T-helper 22 cell (primary cell): ENCODE measurements at regions not wholly inside any gene's neighbourhood (a gene's known extent, or its start where the extent isn't known, plus 50 kb on each side); places are given as distances from the start of the nearest gene placed in this dataset.

Experiments used
- DNase-seq: peaks from one replicate; pipeline ENCODE4 v3.0.0-alpha.2; 2020; ENCODE audit warnings: low read depth

DNA sequence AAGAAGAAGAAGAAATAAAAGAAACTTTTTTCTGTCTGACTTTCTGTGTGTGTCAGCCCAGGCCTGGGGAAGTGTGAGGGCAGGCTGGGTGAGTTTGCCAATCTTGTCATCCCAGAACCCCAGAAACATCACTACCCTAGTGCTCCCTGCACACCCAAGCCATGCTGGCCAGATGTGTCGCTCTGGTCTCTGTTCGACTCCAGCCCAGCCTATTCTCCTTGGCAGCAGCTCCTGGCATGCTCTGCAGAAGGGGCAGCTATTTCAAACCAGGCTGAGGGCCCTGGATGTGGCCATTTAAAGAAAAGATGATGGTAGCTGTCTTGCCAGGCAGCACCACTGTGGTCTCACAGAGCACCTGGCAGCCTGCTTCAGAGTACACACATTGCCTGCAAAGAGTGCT is 334.1 kb downstream of the RPS24 start:
- DNase-seq, result no peak

DNA sequence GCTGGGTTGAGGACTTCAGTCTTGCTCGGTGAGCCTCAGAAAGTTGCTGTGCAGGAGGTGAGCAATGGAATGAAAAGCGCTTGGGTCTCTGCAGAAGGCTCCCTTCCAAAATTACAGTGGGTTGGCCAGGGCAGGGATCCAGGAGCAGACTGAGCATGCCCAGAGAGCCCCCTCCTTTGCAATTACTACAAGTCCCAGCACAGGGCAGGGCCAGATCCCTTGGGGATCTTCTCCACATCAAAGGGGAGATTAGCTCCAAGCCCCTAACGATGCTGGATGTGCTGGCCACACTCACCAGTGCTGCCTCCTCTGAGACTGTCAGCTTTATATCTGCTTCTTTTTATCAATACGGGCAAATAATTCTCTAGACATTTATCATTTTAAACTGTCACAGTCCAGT is 337.5 kb downstream of the RPS24 start:
- DNase-seq, result no peak

DNA sequence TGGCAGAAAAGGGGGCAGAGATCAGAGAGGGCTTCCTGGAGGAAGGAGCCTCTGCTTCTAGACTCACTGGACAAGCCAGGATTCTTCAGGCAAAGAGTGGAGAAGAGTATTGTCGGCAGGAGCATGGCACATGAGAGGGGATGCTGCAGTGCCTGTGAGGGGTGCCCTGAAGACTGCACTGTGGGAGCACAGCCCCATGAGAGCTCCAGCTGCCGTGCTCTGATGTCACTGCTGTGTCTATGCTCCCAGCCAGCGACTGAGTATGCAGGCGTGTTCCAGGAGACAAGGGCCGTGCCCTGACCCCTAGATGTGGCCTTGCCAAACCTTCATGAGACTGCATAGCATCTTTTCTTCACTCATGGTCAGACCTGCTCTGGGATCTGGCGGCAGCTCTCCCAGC is 339.1 kb downstream of the RPS24 start:
- no peak for DNase-seq

DNA sequence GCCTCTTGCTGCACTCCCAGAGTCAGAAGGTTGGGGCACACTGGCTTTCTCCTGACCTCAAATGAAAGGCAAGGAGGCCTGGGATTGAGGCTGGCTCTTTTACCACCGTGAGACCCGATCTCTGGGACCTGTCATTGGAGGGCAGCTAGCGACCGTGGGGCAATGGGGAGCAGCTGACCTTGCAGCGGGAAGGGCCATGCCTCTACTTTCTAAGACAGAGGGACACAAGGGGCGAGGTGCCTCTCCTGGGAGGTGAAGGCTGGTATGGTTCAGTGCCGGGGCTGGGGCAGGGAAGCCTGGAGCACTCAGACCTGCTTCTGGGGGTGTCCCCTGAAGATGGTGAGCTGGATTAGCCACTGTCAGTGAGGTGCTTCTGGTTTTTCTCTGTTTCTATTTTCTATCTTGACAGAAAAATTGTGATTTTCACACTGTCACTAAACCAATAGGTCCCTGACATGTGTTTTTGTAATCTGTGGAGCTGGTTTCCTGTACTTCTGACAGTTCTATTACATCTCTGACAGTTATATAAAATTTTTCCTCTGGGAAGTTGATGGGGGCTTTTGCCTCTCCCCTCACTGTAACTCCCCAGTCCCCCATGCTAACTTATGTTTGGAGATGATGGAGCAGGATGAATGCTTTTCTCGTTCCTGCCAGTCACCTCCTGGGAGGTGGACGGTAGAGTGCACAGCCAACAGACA is 340.8 kb downstream of the RPS24 start:
- no peak for DNase-seq

DNA sequence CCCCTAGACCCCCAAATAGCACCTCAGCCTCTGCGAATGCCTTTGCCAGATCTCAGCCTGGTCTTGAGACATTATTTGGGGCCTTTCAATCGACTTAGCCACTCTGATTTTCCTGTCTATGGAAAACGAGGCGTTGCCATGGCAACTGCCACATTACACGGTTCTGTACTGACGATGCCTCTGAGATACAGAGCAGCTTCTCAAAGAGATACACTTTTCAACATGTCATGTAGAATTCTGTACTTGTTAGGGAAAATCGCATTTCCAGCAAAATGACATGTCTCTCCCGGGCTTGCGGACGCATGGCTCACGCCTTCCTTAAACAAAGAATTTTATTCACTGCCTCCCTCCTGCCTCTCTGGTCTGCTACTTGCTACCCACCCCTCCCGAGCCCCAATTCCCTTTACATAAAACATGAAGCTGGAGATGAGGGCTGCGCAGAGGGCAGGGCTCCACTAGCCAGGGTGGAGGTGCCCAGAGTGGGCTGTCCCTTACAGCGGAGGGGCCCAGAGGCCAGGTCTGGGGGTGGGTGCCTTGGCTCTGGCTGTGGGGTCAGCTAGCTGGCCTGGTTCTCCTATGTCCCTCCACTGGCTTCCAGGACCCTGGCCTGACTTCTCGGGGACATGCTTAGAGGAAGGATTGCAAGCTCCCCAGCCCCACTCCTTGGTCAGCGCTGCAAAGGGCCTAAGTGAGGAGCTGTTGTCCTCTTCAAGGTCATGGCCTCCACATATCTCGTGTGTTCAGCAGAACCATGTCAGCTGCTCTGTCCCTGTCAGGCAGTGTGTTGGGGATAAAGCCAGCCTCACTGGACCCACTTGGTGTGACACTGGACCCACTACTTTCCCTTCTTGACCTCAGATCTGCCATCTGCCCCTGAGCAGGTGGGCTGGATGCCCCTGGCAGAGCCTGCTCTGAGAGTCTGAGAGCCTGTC is 342.5 kb downstream of the RPS24 start:
- DNase-seq, result no peak

DNA sequence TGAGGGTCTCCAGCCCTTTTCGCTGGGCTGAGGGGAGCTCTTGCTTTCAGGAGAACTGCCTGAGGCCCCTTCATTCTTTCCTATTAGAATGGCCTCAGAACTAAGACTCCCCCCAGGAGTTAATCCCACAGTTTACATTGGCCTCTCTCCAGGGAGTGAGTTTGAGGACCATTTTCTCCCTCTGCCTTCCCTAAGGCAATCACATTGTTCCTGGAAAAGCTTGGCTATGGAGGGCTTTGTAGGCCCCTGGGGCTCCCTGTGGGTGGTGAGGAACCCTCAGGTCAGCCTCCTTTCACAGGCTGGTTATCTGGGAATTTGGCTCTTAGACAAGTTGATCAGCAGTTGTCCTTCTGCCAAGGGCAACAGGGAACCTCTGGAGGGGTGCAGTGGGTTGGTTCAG is 343.7 kb downstream of the RPS24 start:
- DNase-seq, result no peak

DNA sequence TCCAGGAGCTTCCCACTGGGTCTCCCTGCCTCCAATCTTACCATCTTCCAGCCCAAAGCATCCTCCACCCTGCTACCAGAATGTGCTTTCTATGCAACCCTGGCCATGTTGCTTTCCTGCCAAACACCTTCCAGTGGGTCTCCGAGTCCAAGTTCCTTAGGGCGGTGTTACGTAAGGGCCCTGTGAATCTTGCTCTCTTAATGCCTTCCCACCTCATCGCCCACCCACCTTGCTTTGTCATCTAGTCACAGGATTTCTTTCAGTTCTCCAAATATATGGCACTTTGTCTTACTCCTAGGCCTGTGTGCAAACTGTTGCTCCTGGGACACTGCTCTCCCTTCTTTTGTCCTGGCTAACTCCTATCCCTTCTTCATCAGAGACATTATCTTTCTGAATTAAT is 344.5 kb downstream of the RPS24 start:
- no peak for DNase-seq

DNA sequence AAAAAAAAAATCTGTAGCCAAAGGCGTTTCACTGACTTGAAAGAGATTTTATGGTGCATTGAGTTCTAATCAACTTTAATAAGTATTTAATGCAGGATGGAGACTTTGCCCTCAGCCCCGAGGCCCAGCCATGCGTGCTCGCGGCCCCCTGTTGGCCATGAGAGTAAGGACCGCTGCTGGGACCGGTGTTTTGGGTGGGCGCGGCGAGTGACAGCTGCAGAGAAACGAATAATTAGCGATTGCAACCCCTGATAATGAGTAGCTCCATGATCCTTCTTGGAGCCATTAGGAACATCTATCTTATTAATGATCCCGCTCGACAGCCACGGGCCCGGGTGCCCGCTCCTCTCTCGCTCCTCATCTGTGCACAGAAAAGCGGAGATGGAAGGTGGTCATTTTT is 347.4 kb downstream of the RPS24 start:
- no peak for DNase-seq

DNA sequence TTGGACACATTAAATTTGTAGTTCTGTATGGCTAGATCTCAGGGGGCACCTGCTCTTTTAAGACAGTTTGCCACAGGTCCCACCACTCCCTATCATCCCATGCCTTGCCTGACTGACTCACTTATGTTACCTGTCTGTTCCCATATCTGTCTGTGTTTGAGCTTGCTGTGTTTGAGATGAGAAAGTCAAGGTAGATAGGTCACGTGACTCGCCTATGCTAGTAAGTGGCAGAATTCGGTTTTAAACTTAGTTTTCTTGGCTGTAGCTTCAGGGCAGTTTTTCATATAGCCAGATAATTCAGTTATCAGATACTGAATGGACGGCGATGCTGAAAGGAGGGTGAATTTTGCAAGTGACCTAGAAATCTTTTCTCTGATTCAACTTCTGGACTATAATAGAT is 348.4 kb downstream of the RPS24 start:
- DNase-seq, result no peak

DNA sequence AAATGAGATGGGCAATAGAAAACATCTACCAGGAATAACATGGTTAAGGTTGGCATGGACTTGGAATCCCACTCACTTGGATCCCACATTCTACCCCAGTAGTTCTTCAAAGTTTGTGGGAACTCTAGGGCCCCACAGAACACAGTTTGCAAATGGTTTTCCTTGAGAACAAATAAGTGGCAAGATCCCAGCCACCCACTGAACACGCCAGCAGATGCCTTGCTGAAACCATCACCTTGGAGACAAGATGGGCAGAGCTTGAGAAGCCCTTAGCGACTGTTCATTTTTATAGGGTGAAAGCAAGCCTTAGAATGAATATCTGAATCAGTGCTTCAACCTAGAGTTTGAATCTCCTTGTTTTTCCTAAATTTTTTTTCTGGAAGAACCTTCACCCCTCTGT is 349.1 kb downstream of the RPS24 start:
- no peak for DNase-seq

DNA sequence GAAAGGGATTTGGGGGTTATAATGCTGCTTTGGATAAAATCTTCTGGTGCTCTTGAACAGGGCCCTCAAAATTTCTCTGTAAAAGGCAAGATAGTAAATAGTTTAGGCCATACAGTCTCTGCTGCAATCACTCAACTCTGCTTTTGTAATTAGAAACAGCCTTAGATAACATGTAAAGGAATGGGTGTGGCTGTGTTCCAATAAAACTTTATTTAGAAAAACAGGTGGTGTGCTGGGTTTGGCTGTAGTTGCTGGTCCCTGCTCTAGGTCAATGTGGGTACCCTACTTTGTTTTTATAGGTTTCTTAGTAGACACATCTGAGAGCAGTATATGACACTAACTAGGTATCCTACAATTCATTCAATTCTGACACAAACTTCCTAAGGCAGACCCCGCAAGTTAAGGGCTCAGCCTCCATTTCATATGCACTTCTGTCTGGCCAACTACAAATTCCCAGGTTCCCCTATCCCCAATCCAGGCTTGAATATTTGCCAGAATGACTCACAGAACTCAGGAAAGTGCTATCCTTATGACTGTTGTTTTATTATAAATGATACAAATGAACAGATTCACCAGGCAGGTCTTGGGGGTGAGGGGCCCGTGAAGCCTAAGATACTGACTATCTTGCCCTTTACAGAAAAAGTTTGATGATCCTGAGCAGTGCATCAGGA is 349.9 kb downstream of the RPS24 start:
- DNase-seq, result no peak

DNA sequence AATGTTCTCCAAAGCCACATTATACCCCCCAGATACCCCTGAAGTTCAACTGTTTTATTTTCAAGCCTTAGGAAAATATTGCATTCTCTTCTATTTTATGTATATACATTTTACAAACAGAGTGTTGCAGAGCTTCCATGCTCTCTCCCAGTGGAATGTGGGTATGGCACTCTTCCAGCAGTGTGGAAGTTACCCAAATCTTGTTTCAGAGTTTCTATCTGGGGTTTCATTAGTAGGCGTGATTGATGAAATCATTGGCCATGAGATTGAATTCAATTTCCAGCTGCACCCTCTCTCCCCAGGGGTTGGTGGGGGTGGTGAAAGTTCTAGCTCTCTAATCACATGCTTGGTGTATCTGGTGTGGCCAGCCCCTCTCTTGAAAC is 350.4 kb downstream of the RPS24 start:
- no peak for DNase-seq

DNA sequence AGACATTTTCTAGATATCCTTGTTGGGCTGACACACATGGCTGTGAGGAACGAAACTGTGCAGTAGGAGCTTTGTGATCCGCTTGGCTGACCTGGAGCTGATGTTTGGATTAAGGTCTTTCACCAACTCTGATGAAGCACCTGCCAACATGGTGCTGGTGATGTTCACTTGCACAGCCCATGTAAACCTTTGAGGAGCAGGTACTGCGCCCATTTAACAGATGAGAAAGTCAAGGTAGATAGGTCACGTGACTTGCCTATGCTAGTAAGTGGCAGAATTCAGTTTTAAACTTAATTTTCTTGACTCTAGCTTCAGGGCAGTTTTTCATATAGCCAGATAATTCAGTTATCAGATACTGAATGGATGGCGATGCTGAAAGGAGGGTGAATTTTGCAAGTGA is 351.9 kb downstream of the RPS24 start:
- DNase-seq, result no peak

DNA sequence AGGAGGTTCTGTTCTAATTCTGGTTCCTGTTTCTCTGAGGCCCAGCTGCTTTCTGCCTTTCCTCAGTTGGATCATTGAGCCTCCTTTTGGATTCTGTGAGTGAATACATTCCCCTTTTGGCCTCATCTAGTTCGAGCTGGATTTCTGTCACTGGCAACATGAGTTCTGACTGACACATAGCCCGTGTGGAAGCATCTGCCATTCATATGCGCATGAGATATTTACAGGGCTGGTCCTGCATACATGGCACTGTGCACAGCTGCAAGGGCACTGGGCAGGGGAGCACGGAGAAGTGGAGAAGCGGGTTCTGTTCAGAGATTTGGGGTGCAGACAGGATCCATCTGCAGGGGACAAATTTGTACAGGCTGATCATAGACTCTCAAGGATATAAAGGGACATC is 352.8 kb downstream of the RPS24 start:
- DNase-seq, result no peak

DNA sequence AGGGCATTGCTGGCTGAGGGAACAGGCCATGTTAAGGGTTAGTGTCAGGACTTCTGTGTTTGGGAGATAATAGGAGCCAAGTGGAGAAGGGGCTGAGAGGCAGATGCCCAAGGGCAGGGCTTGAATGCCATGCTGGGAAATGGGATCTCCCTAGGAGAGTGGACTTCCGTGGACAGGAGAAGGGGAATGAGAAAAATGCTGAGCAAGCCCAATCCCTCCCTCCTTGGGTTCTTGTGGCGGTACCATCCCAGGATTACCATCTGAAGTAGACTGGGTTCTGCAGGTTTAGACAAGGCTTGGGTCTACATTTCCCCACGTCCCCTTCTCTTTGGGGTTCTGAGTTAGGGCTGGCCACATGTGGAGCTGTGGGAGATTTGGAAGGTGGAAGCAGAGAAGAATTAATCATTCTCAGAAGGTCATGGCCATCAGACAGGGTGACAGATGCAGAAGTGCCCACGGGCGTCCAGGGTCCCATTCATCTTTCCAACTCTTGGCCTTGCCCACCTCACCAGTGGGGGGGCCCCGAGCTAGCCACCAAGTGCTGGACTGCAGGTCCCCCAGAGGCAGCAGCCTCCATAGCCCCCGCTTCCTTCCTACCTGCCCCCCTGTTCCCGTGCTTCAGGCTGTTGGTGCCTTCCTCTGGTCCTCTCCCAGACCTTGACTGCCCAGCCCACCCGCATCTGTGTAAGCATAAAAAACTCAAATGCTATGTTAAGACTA is 354.8 kb downstream of the RPS24 start:
- DNase-seq, result no peak

DNA sequence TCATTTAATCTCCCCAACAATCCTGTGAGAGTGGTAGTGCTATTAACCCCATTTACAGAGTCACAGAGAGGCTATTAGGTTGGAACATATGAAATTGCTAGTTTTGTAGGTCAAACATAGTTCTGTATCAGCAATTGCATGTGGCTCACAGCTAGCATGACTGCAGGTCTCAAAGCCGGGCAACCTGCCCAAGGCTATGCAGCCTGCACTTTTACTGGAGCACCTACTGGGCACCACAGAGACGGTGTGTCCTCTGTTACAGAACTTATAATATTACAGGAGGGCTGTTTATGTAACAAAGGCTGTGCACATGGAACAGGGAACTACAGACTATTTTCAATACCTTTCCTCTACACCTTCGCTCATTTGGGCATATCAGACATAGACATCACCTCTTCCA is 355.8 kb downstream of the RPS24 start:
- DNase-seq, result no peak

DNA sequence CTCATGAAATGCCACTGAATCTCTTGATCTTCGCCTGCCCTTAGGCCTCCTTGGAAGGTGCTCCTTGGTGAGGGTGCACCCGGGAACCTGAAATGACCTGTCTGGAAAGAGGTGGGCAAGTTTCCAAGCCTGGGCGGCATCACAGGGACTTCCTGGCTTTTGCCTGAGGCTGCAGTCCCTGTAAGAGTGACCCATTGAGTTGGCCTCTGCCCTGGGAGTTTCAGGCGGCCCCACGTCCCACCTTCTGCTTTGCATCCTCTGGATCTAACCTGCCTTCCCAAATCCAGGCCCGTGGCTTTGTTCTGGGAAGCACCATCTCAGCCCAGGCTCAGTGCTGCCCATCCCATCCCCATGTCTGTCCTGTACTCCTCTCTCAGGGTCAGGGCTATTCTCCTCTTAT is 356.4 kb downstream of the RPS24 start:
- no peak for DNase-seq

DNA sequence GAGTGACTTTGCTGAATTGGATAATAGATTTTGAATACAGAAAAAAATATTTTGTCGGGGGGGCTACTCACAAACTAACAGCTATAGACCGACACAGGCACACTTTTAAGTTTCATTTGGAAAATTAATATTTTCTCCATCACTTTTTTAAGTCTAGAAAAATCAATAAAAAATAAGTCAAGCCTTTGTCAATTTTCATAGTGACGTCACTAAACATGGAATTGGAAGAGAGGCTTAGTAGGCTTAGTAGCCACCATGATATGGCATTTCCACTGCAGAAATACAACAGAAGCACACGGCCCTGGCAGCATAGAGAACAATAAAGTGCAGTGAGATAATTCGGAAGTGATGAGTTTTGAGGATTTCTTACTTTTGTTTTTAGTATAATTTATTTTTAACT is 357.2 kb downstream of the RPS24 start:
- DNase-seq, result no peak

DNA sequence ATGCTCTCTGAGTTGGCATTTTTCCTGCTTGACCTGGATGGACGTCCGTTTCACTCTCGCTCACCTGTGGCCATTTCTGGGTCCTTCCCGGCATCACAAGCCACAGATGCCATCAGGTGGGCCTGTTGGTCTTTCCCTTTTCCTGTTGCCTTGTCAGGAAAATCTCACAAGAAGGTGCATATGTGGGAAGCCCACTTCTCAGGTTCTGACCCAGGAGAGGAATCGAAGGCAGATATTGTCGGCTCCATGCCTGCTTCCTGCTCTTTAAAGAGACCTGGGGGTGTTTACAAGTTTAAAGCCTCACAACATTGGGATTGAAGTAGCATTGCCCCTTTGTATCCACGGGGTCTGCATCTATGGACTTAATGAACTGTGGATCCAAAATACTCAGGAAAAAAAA is 357.9 kb downstream of the RPS24 start:
- DNase-seq, result no peak

DNA sequence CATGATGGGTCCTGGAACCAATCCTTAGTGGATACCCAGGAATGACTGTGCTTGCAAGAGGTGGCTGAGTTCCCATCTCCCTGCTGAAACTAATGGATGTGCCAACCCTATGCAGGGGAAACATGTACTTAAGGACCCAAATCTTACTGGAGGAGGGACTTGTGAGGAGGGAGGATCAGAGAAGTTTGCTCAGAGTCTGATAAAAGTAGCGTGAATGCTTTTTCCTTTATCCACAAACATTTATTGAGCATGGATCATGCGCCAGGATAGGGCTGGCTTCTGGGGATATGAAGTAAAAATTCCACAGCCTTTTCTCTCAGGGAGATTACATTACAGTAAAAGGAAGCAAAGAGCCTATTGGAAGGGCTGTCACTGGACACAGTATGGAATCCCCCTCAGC is 358.5 kb downstream of the RPS24 start:
- no peak for DNase-seq

DNA sequence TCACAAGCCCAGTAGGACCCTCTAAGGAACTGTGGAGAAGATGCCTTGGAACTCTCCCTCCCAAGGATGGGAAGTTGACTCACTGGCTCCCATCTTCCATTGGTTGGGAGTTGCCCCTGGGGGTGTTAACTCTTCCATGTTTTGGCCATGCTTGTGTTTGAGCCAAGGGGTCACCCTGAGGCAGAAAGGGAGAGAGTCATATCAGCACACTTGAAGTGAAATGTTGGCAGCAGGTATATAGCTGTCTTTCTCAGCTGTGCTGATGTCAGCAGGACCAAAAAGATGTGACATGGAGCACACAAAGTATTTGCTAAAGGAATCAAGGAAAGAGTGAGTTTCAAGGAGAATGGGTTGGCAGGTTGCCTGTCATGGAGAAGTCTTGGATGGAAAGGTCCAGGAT is 359.4 kb downstream of the RPS24 start:
- DNase-seq, result no peak

DNA sequence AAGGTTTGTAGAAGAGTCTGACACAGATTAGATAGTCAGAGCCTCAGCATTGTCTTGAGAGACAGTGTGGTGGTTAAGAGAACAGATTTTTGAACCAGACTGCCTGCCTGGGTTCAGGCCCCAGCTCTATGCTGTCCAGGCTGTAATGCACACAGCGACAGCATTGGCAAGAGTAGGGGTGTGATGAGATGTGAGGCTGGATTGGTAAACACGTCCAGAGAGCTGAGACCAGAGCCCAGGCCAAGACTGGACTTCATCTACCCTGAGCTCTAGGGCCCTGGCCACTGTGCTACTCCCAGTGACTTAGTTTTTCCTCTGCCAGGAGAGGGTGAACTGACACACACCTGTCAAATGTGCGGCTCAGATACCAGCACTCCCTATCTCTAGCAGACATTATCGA is 360.4 kb downstream of the RPS24 start:
- no peak for DNase-seq

DNA sequence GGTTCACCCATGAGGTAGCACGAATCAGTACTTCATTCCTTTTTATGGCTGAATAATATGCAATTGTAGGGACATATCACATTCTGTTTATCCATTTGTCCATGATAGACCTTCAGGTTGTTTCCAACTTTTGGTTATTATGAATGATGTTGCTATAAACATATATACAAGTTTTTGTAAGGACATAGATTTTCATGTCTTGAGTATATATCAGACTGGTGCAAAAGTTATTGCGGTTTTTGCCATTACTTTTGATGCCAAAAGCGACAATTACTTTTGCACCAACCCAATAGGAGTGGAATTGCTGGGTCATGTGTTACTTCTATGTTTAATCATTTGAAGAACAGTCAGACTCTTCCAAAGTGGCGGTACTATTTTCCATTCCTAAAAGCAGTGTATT is 361.5 kb downstream of the RPS24 start:
- no peak for DNase-seq
